GM20431 (cell line): ENCODE measurements at regions not wholly inside any gene's neighbourhood (a gene's known extent, or its start where the extent isn't known, plus 50 kb on each side); places are given as distances from the start of the nearest gene placed in this dataset.
"Not testable (repeated sequence)": the region's sequence is repeated elsewhere in the genome, so short reads cannot be mapped to it uniquely, and the experiment has no call there.

Experiments used
- in situ Hi-C: fragments of 300-500 bp; cut with MseI, MboI; formaldehyde crosslinking; loops from one replicate; pipeline ENCODE4 v1.15.0; 2020; ENCODE audit warnings: low sequenced_read_pairs; ENCODE audit not compliant: unreplicated experiment

- in situ Hi-C loops = no loop called here
Observed at GRCh38 chr13:103953859-103954258, 887.6 kb upstream of the SLC10A2 start.

- in situ Hi-C loops = no loop called here
Observed at GRCh38 chr13:103952183-103952582, 886.0 kb upstream of the SLC10A2 start.

- in situ Hi-C loops = no loop called here
Observed at GRCh38 chr13:103948426-103948825, 882.2 kb upstream of the SLC10A2 start.

- in situ Hi-C loops = no loop called here
Observed at GRCh38 chr13:103945836-103946235, 879.6 kb upstream of the SLC10A2 start.

GRCh38 chr13:103941506-103942140 lies 875.4 kb upstream of the SLC10A2 start:
- in situ Hi-C loops = no loop called here

- in situ Hi-C loops = no loop called here
Observed at GRCh38 chr13:103935117-103935516, 868.9 kb upstream of the SLC10A2 start.

- in situ Hi-C loops = no loop called here
Observed at GRCh38 chr13:103931885-103932284, 865.7 kb upstream of the SLC10A2 start.

GRCh38 chr13:103931331-103931845 lies 865.2 kb upstream of the SLC10A2 start:
- in situ Hi-C loops = no loop called here

- in situ Hi-C loops = no loop called here
Observed at GRCh38 chr13:103926118-103926517, 859.9 kb upstream of the SLC10A2 start.

- in situ Hi-C loops = no loop called here
Observed at GRCh38 chr13:103908911-103909310, 842.7 kb upstream of the SLC10A2 start.

GRCh38 chr13:103908274-103908673 lies 842.1 kb upstream of the SLC10A2 start:
- in situ Hi-C loops = no loop called here

- in situ Hi-C loops = no loop called here
Observed at GRCh38 chr13:103903790-103904189, 837.6 kb upstream of the SLC10A2 start.

GRCh38 chr13:103898481-103898880 lies 832.3 kb upstream of the SLC10A2 start:
- in situ Hi-C loops = no loop called here

GRCh38 chr13:103895835-103896531 lies 829.8 kb upstream of the SLC10A2 start:
- in situ Hi-C loops = no loop called here

GRCh38 chr13:103894626-103895025 lies 828.4 kb upstream of the SLC10A2 start:
- in situ Hi-C loops = no loop called here

- in situ Hi-C loops = no loop called here
Observed at GRCh38 chr13:103884101-103884723, 818.0 kb upstream of the SLC10A2 start.

GRCh38 chr13:103883698-103884097 lies 817.5 kb upstream of the SLC10A2 start:
- in situ Hi-C loops = no loop called here

- in situ Hi-C loops = no loop called here
Observed at GRCh38 chr13:103883164-103883563, 816.9 kb upstream of the SLC10A2 start.

- in situ Hi-C loops = not testable (repeated sequence)
Observed at GRCh38 chr13:103880146-103880545, 813.9 kb upstream of the SLC10A2 start.

GRCh38 chr13:103878891-103879605 lies 812.8 kb upstream of the SLC10A2 start:
- in situ Hi-C loops = no loop called here

GRCh38 chr13:103876571-103876970 lies 810.4 kb upstream of the SLC10A2 start:
- in situ Hi-C loops = no loop called here
